Mesodermal cell (in vitro differentiated cells): ENCODE measurements at regions not wholly inside any gene's neighbourhood (a gene's known extent, or its start where the extent isn't known, plus 50 kb on each side); places are given as distances from the start of the nearest gene placed in this dataset.
A peak's percentile ranks its signal among the peaks of the same experiment; 100 is the strongest.
"Not testable (repeated sequence)": the region's sequence is repeated elsewhere in the genome, so short reads cannot be mapped to it uniquely, and the experiment has no call there.

ENCODE experiments used
- H3K27ac ChIP-seq: 2 replicates; pipeline ENCODE4 v1.7.0; 2013; ENCODE audit warnings: mild to moderate bottlenecking, low read depth, low read length, moderate library complexity; ENCODE audit not compliant: severe bottlenecking
- H3K36me3 ChIP-seq: 2 replicates; pipeline ENCODE4 v1.7.1; 2013; ENCODE audit warnings: mild to moderate bottlenecking, low read length, moderate library complexity; ENCODE audit not compliant: control insufficient read depth, insufficient read depth
- H3K4me1 ChIP-seq: one replicate; pipeline ENCODE4 v1.7.1; 2013; ENCODE audit warnings: mild to moderate bottlenecking, low read length; ENCODE audit not compliant: insufficient read depth, control insufficient read depth, poor library complexity, severe bottlenecking
- H3K4me3 ChIP-seq: 2 replicates; pipeline ENCODE4 v1.7.0; 2013; ENCODE audit warnings: low read length, control low read depth, mild to moderate bottlenecking; ENCODE audit not compliant: insufficient read depth, poor library complexity, severe bottlenecking; ENCODE audit errors: extremely low read depth
- H3K9me3 ChIP-seq: 2 replicates; pipeline ENCODE4 v1.7.1; 2013; ENCODE audit warnings: mild to moderate bottlenecking, low read length, moderate library complexity; ENCODE audit not compliant: control insufficient read depth
- WGBS, 2 experiments: methylation state at CpG; one replicate each; pipeline ENCODE4 v1.1.5; 2013; ENCODE audit warnings: missing lambda C conversion rate in 2 of 2; ENCODE audit not compliant: insufficient coverage in 2 of 2; 5-methylcytosine and 5-hydroxymethylcytosine counted together

DNA sequence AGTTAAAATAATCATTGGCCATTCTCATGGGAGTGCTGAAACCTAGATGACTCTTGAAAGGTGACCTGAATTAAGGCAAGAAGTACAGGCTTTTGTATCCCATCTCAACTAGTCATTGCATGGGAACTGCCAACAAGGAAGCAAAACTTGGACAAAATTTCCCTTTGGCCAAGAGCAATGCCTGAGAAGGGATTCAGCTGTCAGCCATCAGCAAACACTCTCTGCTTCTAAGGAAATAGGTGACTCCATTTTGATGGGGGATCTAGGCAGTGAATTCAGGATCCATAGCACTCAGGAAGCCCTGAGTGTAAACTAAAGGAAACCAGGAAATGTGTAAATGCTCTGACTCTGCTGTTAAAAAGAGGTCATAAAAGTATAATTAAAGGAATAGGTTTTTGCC, 221.5 kb upstream of the TMEM229A start:
- no peak overlapping the region for H3K27ac ChIP-seq
- no peaks in the 10 kb centered on the region for H3K36me3 ChIP-seq
- H3K4me1 ChIP-seq: peaks cover 6% of the 10 kb centered on the region
- no peak overlapping the region for H3K4me3 ChIP-seq
- no peaks in the 10 kb centered on the region for H3K9me3 ChIP-seq

GRCh38 chr7:124251636-124252035, 218.8 kb upstream of the TMEM229A start:
- Histone ChIP-seq H3K4me3 (no peak overlapping the region), H3K27ac (no peak overlapping the region), H3K9me3 (no peaks in the 10 kb centered on the region), H3K4me1 (peaks cover under 1% of the 10 kb centered on the region), H3K36me3 (no peaks in the 10 kb centered on the region)

DNA sequence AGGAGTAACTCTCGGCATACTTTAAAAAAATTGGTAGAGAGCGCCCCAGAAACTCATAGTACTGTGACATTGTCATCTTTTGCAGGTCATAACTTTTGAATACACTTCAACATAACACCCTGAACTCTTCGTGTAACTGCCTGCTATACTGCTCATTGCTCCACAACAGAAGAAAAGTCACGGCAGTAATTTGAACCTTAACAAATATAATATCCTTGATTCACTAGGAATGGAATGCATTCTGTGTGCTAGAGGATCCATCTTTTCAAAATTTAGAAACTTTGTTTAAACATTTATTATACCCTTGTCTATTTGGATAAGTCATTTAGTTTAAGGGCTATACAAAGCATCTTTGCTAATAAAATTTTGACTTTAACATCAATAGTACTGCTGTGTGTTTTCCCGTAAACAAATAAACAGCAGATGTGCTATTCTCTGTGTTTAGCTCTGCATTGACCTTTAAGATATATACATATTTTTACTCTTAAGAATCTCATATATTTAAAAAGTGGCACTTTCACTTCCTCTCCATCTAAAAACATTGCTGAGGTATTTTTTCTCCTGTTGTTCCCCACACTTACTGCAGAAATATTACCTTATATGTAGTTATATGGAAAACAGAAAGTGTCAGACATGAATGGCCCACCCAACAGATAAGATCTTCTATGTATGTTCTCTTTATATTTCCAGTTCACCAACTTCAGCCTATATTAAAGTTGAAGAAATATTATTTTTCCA, 217.6 kb upstream of the TMEM229A start:
- Histone ChIP-seq H3K27ac (no peak overlapping the region), H3K9me3 (no peaks in the 10 kb centered on the region), H3K4me3 (no peak overlapping the region), H3K4me1 (peaks cover 8% of the 10 kb centered on the region), H3K36me3 (no peaks in the 10 kb centered on the region)
- 90 to 100% methylated on average over 2 of the region's 5 CpGs for WGBS, 2 experiments

- H3K4me3 ChIP-seq: no peak overlapping the region
- 75 to 100% methylated on average over 1 to 2 of the region's 2 CpGs for WGBS, 2 experiments
Measured at GRCh38 chr7:124247691-124248090, 214.8 kb upstream of the TMEM229A start.

GRCh38 chr7:124246262-124246863, 213.5 kb upstream of the TMEM229A start:
- WGBS, 2 experiments: no CpG with 5 or more reads among the region's 2 CpGs
- Histone ChIP-seq H3K36me3 (no peaks in the 10 kb centered on the region), H3K4me3 (no peak overlapping the region), H3K4me1 (peaks cover 8% of the 10 kb centered on the region), H3K9me3 (no peaks in the 10 kb centered on the region), H3K27ac (peak overlapping the region; percentile 81)

More at GRCh38 chr7:124247691-124248090, 214.8 kb upstream of the TMEM229A start:
- H3K27ac ChIP-seq: no peak overlapping the region
- peaks cover 8% of the 10 kb centered on the region for H3K4me1 ChIP-seq
- H3K36me3 ChIP-seq: no peaks in the 10 kb centered on the region
- no peaks in the 10 kb centered on the region for H3K9me3 ChIP-seq

DNA sequence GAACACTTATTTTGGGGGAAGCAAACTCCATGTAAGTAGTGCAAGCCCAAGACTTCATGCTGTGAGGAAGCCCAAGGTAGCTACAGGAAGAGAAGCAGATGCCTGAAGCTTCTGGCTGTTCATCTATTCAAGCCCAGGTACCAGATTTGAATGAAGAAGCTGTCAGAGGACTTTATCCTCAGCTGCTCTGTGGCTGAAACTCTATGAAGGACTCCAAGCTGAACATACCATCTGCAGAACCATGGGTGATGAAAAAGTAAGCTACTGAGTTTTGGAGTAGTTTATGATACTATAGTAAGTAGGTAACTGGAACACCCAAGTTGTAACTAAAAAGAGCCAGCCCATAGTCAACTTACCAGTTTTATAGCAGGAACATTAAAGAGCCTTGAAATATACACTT, 211.6 kb upstream of the TMEM229A start:
- H3K36me3 ChIP-seq, H3K27ac ChIP-seq, H3K4me3 ChIP-seq, H3K4me1 ChIP-seq, H3K9me3 ChIP-seq: not testable (repeated sequence)

GRCh38 chr7:124219681-124220080, 186.8 kb upstream of the TMEM229A start:
- Histone ChIP-seq H3K36me3 (no peaks in the 10 kb centered on the region), H3K9me3 (peaks cover 8% of the 10 kb centered on the region), H3K4me1 (no peaks in the 10 kb centered on the region), H3K27ac (no peak overlapping the region), H3K4me3 (no peak overlapping the region)
- no CpG with 5 or more reads among the region's 3 CpGs for WGBS, 2 experiments

GRCh38 chr7:124208642-124209041, 175.8 kb upstream of the TMEM229A start:
- no peak overlapping the region for H3K27ac ChIP-seq
- no CpG with 5 or more reads among the region's 2 CpGs for WGBS, 2 experiments
- H3K36me3 ChIP-seq: no peaks in the 10 kb centered on the region
- peaks cover 3% of the 10 kb centered on the region for H3K4me1 ChIP-seq
- H3K4me3 ChIP-seq: no peak overlapping the region
- no peaks in the 10 kb centered on the region for H3K9me3 ChIP-seq

DNA sequence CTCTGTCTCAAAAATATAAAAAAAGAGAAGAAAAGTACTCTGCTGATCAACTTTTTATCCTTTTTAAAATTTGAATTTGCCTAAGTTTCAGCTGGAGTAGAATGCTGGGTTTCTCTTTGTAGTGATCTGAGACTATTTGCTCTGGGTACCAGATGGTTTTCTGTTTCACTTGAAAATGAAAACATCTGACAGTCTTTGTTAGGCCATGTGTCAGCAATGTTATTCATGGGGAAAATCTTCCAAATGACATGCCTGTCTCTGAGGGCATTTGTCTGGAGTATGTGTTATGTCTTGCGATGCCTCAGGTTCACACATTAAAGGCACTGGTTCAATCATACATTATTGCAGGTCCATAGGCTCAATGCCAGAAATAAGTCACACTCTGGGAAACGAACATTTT, 175.3 kb upstream of the TMEM229A start:
- WGBS, 2 experiments: 91 to 94% methylated on average over 1 to 2 of the region's 2 CpGs
- H3K4me3 ChIP-seq: no peak overlapping the region
- peaks cover 3% of the 10 kb centered on the region for H3K4me1 ChIP-seq
- H3K9me3 ChIP-seq: no peaks in the 10 kb centered on the region
- H3K36me3 ChIP-seq: no peaks in the 10 kb centered on the region
- H3K27ac ChIP-seq: no peak overlapping the region

DNA sequence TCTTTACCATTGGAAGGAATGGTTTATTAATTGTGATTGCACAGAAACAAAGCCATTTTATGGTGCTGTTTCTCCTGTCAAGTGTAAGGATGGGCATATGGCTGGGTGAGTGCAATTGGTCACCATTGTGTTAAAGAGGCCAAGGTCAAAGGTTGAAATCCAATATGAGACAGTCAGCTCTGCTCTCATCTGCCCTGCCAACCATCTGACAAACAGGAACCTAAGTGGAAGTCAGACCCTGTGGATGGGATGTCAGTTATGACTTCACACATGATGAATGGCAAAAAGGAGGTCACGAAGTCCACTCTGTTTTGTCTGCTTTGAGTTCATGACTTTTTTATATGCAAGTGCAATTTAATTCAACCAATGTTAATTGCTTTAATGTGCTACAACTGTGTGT, 172.7 kb upstream of the TMEM229A start:
- H3K4me1 ChIP-seq: peaks cover 6% of the 10 kb centered on the region
- no peaks in the 10 kb centered on the region for H3K36me3 ChIP-seq
- 100% methylated on average over 1 of the region's 1 CpG; no CpG with 5 or more reads in 1 of the 2 experiments for WGBS, 2 experiments
- H3K4me3 ChIP-seq: no peak overlapping the region
- H3K27ac ChIP-seq: no peak overlapping the region
- no peaks in the 10 kb centered on the region for H3K9me3 ChIP-seq

- Histone ChIP-seq H3K9me3 (no peaks in the 10 kb centered on the region), H3K36me3 (no peaks in the 10 kb centered on the region), H3K27ac (no peak overlapping the region), H3K4me3 (no peak overlapping the region), H3K4me1 (peaks cover 6% of the 10 kb centered on the region)
- 83 to 100% methylated on average over 1 of the region's 1 CpG for WGBS, 2 experiments
Measured at GRCh38 chr7:124202546-124202945, 169.7 kb upstream of the TMEM229A start.
